BJ (cell line): ENCODE measurements at regions not wholly inside any gene's neighbourhood (a gene's known extent, or its start where the extent isn't known, plus 50 kb on each side); places are given as distances from the start of the nearest gene placed in this dataset.

Experiments
- CTCF ChIA-PET: fragments of 350-600 bp; formaldehyde crosslinking; extraction: SDS; loops from one replicate; lab custom pipeline; 2021; ENCODE audit warnings: antibody characterized with exemption, inconsistent platforms; lab: Yijun Ruan, JAX
- POLR2A ChIA-PET: fragments of 300-600 bp; sonication (Branson Sonifier 250); formaldehyde crosslinking; extraction: SDS; loops from one replicate; lab custom pipeline; 2021; ENCODE audit warnings: antibody characterized with exemption; lab: Charles Lee
- DNase-seq: peaks from one replicate; pipeline ENCODE4 v3.0.0-alpha.2; 2011; ENCODE audit warnings: low read depth
- H3K27me3 ChIP-seq: 2 replicates; pipeline ENCODE4 v1.6.0; 2011; ENCODE audit warnings: low read length; ENCODE audit not compliant: control insufficient read depth, insufficient read depth
- H3K36me3 ChIP-seq: 2 replicates; pipeline ENCODE4 v1.5.1; 2011; ENCODE audit warnings: low read length; ENCODE audit not compliant: control insufficient read depth, insufficient read depth
- H3K4me3 ChIP-seq: 2 replicates; pipeline ENCODE4 v1.5.1; 2011; ENCODE audit warnings: low read depth, mild to moderate bottlenecking, control low read depth, low read length
- CTCF ChIP-seq: IDR thresholded peaks from 2 replicates; pipeline ENCODE4 v1.5.1; 2011; ENCODE audit warnings: low read depth, mild to moderate bottlenecking, control low read depth, inconsistent platforms, low read length, moderate library complexity; ENCODE audit not compliant: insufficient read depth

- DNase-seq = no peak
- TF ChIP-seq CTCF = no peak
- Histone ChIP-seq H3K36me3 (no peaks in the 10 kb centered on the region), H3K4me3 (no peak overlapping the region), H3K27me3 (no peaks in the 10 kb centered on the region)
- ChIA-PET POLR2A (no interaction called here), CTCF (no interaction called here)
Measured at GRCh38 chr13:62336507-62336906, 920.9 kb upstream of the PCDH20 start.

GRCh38 chr13:62333466-62333865 lies 917.8 kb upstream of the PCDH20 start:
- CTCF ChIA-PET = no interaction called here
- POLR2A ChIA-PET = no interaction called here
- Histone ChIP-seq H3K27me3 (no peaks in the 10 kb centered on the region), H3K4me3 (no peak overlapping the region), H3K36me3 (no peaks in the 10 kb centered on the region)
- TF ChIP-seq CTCF = no peak
- DNase-seq = no peak

- no peaks in the 10 kb centered on the region for H3K27me3 ChIP-seq
- ChIA-PET POLR2A (no interaction called here), CTCF (no interaction called here)
- no peak for TF ChIP-seq CTCF
- no peak overlapping the region for H3K4me3 ChIP-seq
- no peaks in the 10 kb centered on the region for H3K36me3 ChIP-seq
- DNase-seq = no peak
Measured at GRCh38 chr13:62331384-62331783, 915.7 kb upstream of the PCDH20 start.

GRCh38 chr13:62327367-62327766 lies 911.7 kb upstream of the PCDH20 start:
- POLR2A ChIA-PET = no interaction called here
- TF ChIP-seq CTCF = no peak
- CTCF ChIA-PET = no interaction called here
- no peak overlapping the region for H3K4me3 ChIP-seq
- no peaks in the 10 kb centered on the region for H3K27me3 ChIP-seq
- DNase-seq = no peak
- H3K36me3 ChIP-seq = no peaks in the 10 kb centered on the region

GRCh38 chr13:62324842-62325241 lies 909.2 kb upstream of the PCDH20 start:
- TF ChIP-seq CTCF = no peak
- Histone ChIP-seq H3K27me3 (no peaks in the 10 kb centered on the region), H3K4me3 (no peak overlapping the region), H3K36me3 (no peaks in the 10 kb centered on the region)
- no peak for DNase-seq
- ChIA-PET CTCF (no interaction called here), POLR2A (no interaction called here)
